Smooth muscle cell (in vitro differentiated cells): ENCODE measurements at regions not wholly inside any gene's neighbourhood (a gene's known extent, or its start where the extent isn't known, plus 50 kb on each side); places are given as distances from the start of the nearest gene placed in this dataset.
"Not testable (repeated sequence)": the region's sequence is repeated elsewhere in the genome, so short reads cannot be mapped to it uniquely, and the experiment has no call there.

ENCODE experiments used
- DNase-seq: peaks from one replicate; lab custom pipeline; 2025; ENCODE audit not compliant: unreplicated experiment; lab: John Stamatoyannopoulos, UW
- H2AFZ ChIP-seq: fragments of 200-600 bp; sonication (generic); 2 replicates; pipeline ENCODE4 v1.6.0; 2016; ENCODE audit warnings: antibody characterized with exemption, low read depth, mild to moderate bottlenecking
- H3F3A ChIP-seq: fragments of 200-600 bp; sonication (generic); 2 replicates; pipeline ENCODE4 v1.6.0; 2017; ENCODE audit warnings: antibody characterized with exemption, low read depth
- H3K27ac ChIP-seq: fragments of 200-600 bp; sonication (generic); 2 replicates; pipeline ENCODE4 v1.5.1; 2016; ENCODE audit warnings: low read depth, mild to moderate bottlenecking
- H3K27me3 ChIP-seq: fragments of 200-600 bp; sonication (generic); 2 replicates; pipeline ENCODE4 v1.6.1; 2016; ENCODE audit warnings: low read depth, mild to moderate bottlenecking
- H3K36me3 ChIP-seq: fragments of 200-600 bp; sonication (generic); 2 replicates; pipeline ENCODE4 v1.5.1; 2016; ENCODE audit warnings: low read depth
- H3K4me1 ChIP-seq: fragments of 200-600 bp; sonication (generic); 2 replicates; pipeline ENCODE4 v1.5.1; 2016; ENCODE audit warnings: low read depth
- H3K4me2 ChIP-seq: fragments of 200-600 bp; sonication (generic); 2 replicates; pipeline ENCODE4 v1.6.0; 2016; ENCODE audit warnings: mild to moderate bottlenecking
- H3K4me3 ChIP-seq: fragments of 200-600 bp; sonication (generic); 2 replicates; pipeline ENCODE4 v1.5.1; 2016; ENCODE audit warnings: mild to moderate bottlenecking
- H3K79me2 ChIP-seq: fragments of 200-600 bp; sonication (generic); 2 replicates; pipeline ENCODE4 v1.6.0; 2016; ENCODE audit warnings: low read depth, mild to moderate bottlenecking
- H3K9ac ChIP-seq: fragments of 200-600 bp; sonication (generic); 2 replicates; pipeline ENCODE4 v1.6.0; 2016; ENCODE audit warnings: low read depth
- H3K9me3 ChIP-seq: fragments of 200-600 bp; sonication (generic); replicated peaks from 2 replicates; pipeline ENCODE4 v1.5.1; 2016; ENCODE audit warnings: low read depth
- H4K20me1 ChIP-seq: fragments of 200-600 bp; sonication (generic); 2 replicates; pipeline ENCODE4 v1.6.0; 2016; ENCODE audit warnings: low read depth
- CTCF ChIP-seq: fragments of 200-600 bp; sonication (generic); IDR thresholded peaks from 2 replicates; pipeline ENCODE4 v1.5.1; 2017; ENCODE audit warnings: borderline replicate concordance, mild to moderate bottlenecking, antibody characterized with exemption; ENCODE audit not compliant: insufficient read depth, poor library complexity, severe bottlenecking
- WGBS: methylation state at CpG from one replicate; pipeline ENCODE4 v1.1.7; 2016; ENCODE audit warnings: low lambda C conversion rate; 5-methylcytosine and 5-hydroxymethylcytosine counted together

- no peak for DNase-seq
- Histone ChIP-seq H3F3A (peaks cover 9% of the 10 kb centered on the region), H3K4me1 (no peaks in the 10 kb centered on the region), H4K20me1 (no peaks in the 10 kb centered on the region), H3K9ac (no peak overlapping the region), H2AFZ (no peak overlapping the region), H3K9me3 (no peaks in the 10 kb centered on the region), H3K4me2 (no peak overlapping the region), H3K4me3 (no peak overlapping the region), H3K79me2 (no peaks in the 10 kb centered on the region), H3K36me3 (no peaks in the 10 kb centered on the region), H3K27me3 (no peaks in the 10 kb centered on the region), H3K27ac (no peak overlapping the region)
- WGBS, result 88% methylated on average over 14 of the region's 14 CpGs
- no peak for TF ChIP-seq CTCF
These were observed 132.5 kb upstream of the NCOR2 start for GRCh38 chr12:124699909-124700308.

GRCh38 chr12:124698998-124699305 lies 131.5 kb upstream of the NCOR2 start:
- no peaks in the 10 kb centered on the region for H3K79me2 ChIP-seq
- H4K20me1 ChIP-seq, result no peaks in the 10 kb centered on the region
- H3K4me1 ChIP-seq, result no peaks in the 10 kb centered on the region
- no peaks in the 10 kb centered on the region for H3K36me3 ChIP-seq
- no peak overlapping the region for H3K9ac ChIP-seq
- H3K4me2 ChIP-seq, result peak overlapping the region; percentile 58
- WGBS, result 89% methylated on average over 6 of the region's 6 CpGs
- peaks cover 9% of the 10 kb centered on the region for H3F3A ChIP-seq
- DNase-seq, result no peak
- no peaks in the 10 kb centered on the region for H3K9me3 ChIP-seq
- no peaks in the 10 kb centered on the region for H3K27me3 ChIP-seq
- H2AFZ ChIP-seq, result no peak overlapping the region
- no peak for TF ChIP-seq CTCF
- H3K4me3 ChIP-seq, result no peak overlapping the region
- H3K27ac ChIP-seq, result peak overlapping the region; percentile 76

GRCh38 chr12:124698211-124698997 lies 131.0 kb upstream of the NCOR2 start:
- peak overlapping the region; percentile 76 for H3K27ac ChIP-seq
- no peaks in the 10 kb centered on the region for H3K27me3 ChIP-seq
- no peak for DNase-seq
- H4K20me1 ChIP-seq, result no peaks in the 10 kb centered on the region
- H2AFZ ChIP-seq, result peak overlapping the region; percentile 40
- no peaks in the 10 kb centered on the region for H3K9me3 ChIP-seq
- WGBS, result 26% methylated on average over 15 of the region's 15 CpGs
- H3K4me2 ChIP-seq, result peak overlapping the region; percentile 58
- H3K79me2 ChIP-seq, result no peaks in the 10 kb centered on the region
- no peak for TF ChIP-seq CTCF
- H3K4me1 ChIP-seq, result no peaks in the 10 kb centered on the region
- H3K36me3 ChIP-seq, result no peaks in the 10 kb centered on the region
- H3K9ac ChIP-seq, result peak overlapping the region; percentile 8
- peaks cover 9% of the 10 kb centered on the region for H3F3A ChIP-seq
- H3K4me3 ChIP-seq, result no peak overlapping the region

- H3K4me1 ChIP-seq, result not testable (repeated sequence)
- H3K27ac ChIP-seq, result peak overlapping the region; percentile 76
- 74% methylated on average over 11 of the region's 11 CpGs for WGBS
These were observed 130.3 kb upstream of the NCOR2 start for GRCh38 chr12:124697722-124698121.

More at GRCh38 chr12:124697722-124698121, 130.3 kb upstream of the NCOR2 start:
- not testable (repeated sequence) for H2AFZ ChIP-seq, H3K4me3 ChIP-seq, H3K9me3 ChIP-seq, H3K79me2 ChIP-seq, H3F3A ChIP-seq, DNase-seq, H3K36me3 ChIP-seq, H3K27me3 ChIP-seq, H3K9ac ChIP-seq, H4K20me1 ChIP-seq
- peak overlapping the region; percentile 58 for H3K4me2 ChIP-seq
